HepG2 (cell line): ENCODE measurements at regions not wholly inside any gene's neighbourhood (a gene's known extent, or its start where the extent isn't known, plus 50 kb on each side); places are given as distances from the start of the nearest gene placed in this dataset.

ENCODE experiments used
- MYC ChIP-seq: sonication (generic); formaldehyde crosslinking; IDR thresholded peaks from 2 replicates; pipeline ENCODE4 v1.9.0; 2021; ENCODE audit warnings: missing genetic modification reagents, borderline replicate concordance
- NFE2L2 ChIP-seq: fragments of 150-350 bp; IDR thresholded peaks from 2 replicates; pipeline ENCODE4 v1.6.1; 2014; ENCODE audit warnings: low read length
- POGZ ChIP-seq: sonication (generic); formaldehyde crosslinking; IDR thresholded peaks from 2 replicates; pipeline ENCODE4 v1.4.0; 2020; ENCODE audit warnings: mild to moderate bottlenecking, missing genetic modification reagents
- XRCC5 ChIP-seq: fragments of 200-400 bp; formaldehyde crosslinking; optimal IDR thresholded peaks from 2 replicates; pipeline ENCODE3; 2017; ENCODE audit warnings: mild to moderate bottlenecking, low read length
- TF ChIP-seq, protein P1 (sequence below): sonication (generic); formaldehyde crosslinking; IDR thresholded peaks from 2 replicates; pipeline ENCODE4 v1.5.0; 2020; ENCODE audit warnings: mild to moderate bottlenecking, missing genetic modification reagents, moderate library complexity
- TF ChIP-seq, protein P2 (sequence below): sonication (generic); formaldehyde crosslinking; IDR thresholded peaks from 2 replicates; pipeline ENCODE4 v1.8.0; 2022; ENCODE audit warnings: mild to moderate bottlenecking, missing genetic modification reagents
- TF ChIP-seq, protein P3 (sequence below): sonication (generic); formaldehyde crosslinking; IDR thresholded peaks from 2 replicates; pipeline ENCODE4 v1.5.0; 2020; ENCODE audit warnings: missing genetic modification reagents

DNA sequence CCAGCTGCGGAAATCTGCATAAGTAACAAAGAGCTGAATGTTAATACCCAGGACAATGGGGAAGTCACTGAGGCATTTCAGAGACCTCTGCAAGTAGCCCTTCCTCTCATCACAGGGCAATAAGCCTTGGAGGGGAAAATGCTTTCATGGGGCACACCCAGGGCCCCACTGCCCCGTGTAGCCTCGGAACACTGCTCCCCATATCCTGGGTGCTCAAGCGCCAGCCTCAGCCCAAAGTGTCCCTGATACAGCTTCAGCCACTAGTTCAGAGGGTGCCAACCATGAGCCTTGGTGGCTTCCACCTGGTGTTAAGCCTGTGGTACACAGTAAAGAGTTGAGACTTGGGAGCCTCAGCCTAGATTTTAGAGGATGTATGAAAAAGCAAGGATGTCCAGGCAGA, 402.8 kb upstream of the CXorf51A start:
- no peak for TF ChIP-seq POGZ (CRISPR knock-in tag)
- no peak for TF ChIP-seq NFE2L2
- no peak for TF ChIP-seq XRCC5
- TF ChIP-seq, protein P1, sequence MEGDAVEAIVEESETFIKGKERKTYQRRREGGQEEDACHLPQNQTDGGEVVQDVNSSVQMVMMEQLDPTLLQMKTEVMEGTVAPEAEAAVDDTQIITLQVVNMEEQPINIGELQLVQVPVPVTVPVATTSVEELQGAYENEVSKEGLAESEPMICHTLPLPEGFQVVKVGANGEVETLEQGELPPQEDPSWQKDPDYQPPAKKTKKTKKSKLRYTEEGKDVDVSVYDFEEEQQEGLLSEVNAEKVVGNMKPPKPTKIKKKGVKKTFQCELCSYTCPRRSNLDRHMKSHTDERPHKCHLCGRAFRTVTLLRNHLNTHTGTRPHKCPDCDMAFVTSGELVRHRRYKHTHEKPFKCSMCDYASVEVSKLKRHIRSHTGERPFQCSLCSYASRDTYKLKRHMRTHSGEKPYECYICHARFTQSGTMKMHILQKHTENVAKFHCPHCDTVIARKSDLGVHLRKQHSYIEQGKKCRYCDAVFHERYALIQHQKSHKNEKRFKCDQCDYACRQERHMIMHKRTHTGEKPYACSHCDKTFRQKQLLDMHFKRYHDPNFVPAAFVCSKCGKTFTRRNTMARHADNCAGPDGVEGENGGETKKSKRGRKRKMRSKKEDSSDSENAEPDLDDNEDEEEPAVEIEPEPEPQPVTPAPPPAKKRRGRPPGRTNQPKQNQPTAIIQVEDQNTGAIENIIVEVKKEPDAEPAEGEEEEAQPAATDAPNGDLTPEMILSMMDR = no peak
- TF ChIP-seq, protein P2, sequence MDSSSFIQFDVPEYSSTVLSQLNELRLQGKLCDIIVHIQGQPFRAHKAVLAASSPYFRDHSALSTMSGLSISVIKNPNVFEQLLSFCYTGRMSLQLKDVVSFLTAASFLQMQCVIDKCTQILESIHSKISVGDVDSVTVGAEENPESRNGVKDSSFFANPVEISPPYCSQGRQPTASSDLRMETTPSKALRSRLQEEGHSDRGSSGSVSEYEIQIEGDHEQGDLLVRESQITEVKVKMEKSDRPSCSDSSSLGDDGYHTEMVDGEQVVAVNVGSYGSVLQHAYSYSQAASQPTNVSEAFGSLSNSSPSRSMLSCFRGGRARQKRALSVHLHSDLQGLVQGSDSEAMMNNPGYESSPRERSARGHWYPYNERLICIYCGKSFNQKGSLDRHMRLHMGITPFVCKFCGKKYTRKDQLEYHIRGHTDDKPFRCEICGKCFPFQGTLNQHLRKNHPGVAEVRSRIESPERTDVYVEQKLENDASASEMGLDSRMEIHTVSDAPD (CRISPR knock-in tag) = no peak
- TF ChIP-seq, protein P3, sequence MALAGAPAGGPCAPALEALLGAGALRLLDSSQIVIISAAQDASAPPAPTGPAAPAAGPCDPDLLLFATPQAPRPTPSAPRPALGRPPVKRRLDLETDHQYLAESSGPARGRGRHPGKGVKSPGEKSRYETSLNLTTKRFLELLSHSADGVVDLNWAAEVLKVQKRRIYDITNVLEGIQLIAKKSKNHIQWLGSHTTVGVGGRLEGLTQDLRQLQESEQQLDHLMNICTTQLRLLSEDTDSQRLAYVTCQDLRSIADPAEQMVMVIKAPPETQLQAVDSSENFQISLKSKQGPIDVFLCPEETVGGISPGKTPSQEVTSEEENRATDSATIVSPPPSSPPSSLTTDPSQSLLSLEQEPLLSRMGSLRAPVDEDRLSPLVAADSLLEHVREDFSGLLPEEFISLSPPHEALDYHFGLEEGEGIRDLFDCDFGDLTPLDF (CRISPR knock-in tag) = no peak
- no peak for TF ChIP-seq MYC (CRISPR knock-in tag)
